ENCODE measurements at regions not wholly inside any gene's neighbourhood (a gene's known extent, or its start where the extent isn't known, plus 50 kb on each side); places are given as distances from the start of the nearest gene placed in this dataset.

DNA sequence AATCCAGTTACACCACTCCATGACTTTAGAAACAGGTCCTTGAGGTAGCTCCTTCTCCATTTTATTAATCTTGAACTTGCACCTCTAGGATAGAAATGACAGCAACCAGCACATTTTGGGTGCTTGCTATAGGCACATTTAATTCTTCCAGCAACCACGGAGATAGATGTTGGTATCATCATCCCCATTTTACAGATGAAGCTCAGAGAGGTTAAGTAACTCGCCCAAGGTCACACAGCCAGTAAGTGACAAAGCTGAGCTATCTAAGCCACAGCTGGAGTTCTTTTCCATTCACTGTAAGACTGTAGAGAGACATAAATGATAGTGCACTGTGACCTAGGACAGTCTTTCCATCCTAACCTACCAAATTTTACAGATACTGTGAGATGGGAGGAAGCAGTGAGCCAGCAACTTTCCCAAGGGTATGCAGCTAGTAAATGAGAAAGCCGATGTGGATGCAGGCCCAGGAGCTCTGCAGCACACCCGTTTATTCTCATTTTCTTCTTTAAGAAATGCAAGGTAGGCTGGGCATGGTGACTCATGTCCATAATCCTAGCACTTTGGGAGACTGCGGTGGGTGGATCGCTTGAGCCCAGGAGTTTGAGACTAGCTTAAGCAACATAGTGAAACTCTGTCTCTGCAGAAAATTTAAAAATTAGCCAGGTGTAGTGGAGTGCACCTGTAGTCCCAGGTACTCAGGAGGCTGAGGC lies 103.2 kb downstream of the TBX5 start:
- Histone ChIP-seq H3K27ac (no peak overlapping the region), H3K36me3 (replicated peaks in 1 of 2; ENCODE audit: insufficient read depth in 1 of 2, low read depth in 2 of 2) (no peaks in the 10 kb centered on the region), H3K4me3 (no peak overlapping the region), H3K4me1 (no peaks in the 10 kb centered on the region), H3K9me3 (no peaks in the 10 kb centered on the region), H3K27me3 (no peaks in the 10 kb centered on the region)
- intact Hi-C loops (cut with DNase I): no loop called here
- DNase-seq: no peak
- no peak for ATAC-seq
- TF ChIP-seq, protein P1, sequence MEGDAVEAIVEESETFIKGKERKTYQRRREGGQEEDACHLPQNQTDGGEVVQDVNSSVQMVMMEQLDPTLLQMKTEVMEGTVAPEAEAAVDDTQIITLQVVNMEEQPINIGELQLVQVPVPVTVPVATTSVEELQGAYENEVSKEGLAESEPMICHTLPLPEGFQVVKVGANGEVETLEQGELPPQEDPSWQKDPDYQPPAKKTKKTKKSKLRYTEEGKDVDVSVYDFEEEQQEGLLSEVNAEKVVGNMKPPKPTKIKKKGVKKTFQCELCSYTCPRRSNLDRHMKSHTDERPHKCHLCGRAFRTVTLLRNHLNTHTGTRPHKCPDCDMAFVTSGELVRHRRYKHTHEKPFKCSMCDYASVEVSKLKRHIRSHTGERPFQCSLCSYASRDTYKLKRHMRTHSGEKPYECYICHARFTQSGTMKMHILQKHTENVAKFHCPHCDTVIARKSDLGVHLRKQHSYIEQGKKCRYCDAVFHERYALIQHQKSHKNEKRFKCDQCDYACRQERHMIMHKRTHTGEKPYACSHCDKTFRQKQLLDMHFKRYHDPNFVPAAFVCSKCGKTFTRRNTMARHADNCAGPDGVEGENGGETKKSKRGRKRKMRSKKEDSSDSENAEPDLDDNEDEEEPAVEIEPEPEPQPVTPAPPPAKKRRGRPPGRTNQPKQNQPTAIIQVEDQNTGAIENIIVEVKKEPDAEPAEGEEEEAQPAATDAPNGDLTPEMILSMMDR (IDR thresholded peaks at IDR 0.05): no peak
- TF ChIP-seq POLR2A (IDR thresholded peaks at IDR 0.05): no peak
- 48 to 51% methylated on average over 5 to 6 of the region's 6 CpGs for WGBS, 2 donors

DNA sequence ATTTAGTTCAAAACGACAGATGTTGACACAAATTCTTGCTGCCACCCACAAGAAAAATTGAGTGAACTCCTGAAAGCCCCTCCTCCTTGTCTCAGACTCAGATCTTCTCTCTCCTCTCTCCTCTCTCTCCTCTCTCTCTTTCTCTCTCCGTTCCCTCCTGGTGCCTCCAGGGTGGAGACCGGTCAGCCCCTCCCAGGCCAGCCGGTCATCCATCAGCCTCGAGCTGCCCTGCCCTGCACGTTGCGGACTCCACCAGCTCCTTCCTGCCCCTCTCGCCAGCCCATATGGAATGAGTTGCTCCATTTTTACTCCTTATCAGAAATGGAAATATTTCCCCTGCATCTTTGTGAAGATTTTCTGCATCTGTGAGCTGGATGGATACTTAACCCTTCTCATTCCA lies 103.8 kb downstream of the TBX5 start:
- Histone ChIP-seq H3K36me3 (replicated peaks in 1 of 2; ENCODE audit: insufficient read depth in 1 of 2, low read depth in 2 of 2) (no peaks in the 10 kb centered on the region), H3K4me1 (no peaks in the 10 kb centered on the region), H3K9me3 (no peaks in the 10 kb centered on the region), H3K27ac (no peak overlapping the region), H3K27me3 (no peaks in the 10 kb centered on the region), H3K4me3 (no peak overlapping the region)
- TF ChIP-seq, protein P1 (IDR thresholded peaks at IDR 0.05): no peak
- no peak for TF ChIP-seq POLR2A (IDR thresholded peaks at IDR 0.05)
- ATAC-seq (no peak), DNase-seq (no peak)
- WGBS, 2 donors: 5 to 10% methylated on average over 8 of the region's 8 CpGs
- intact Hi-C loops (cut with DNase I): no loop called here

DNA sequence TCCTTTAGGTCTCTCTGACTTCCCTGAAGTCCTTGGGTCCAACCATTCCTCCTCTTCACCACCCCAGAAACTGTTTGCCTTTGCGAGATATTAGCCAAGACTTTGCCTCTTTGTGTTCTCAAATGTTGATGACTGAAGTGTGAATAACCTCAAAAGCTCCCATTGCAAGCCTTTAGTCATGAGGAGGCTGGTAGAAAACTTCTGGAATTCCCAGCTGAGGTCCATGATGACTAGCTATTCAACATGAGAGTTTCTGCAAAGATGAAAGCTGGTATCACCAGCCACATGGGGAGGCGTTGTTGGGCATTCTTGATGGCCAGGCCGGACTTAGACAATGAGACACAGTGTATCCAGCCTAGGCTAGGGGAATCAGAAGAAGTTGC lies 111.7 kb downstream of the TBX5 start:
- WGBS, 2 donors: 69 to 74% methylated on average over 3 of the region's 3 CpGs
- ATAC-seq: no peak
- Histone ChIP-seq H3K9me3 (peaks cover 0 to 5% (median 0%) of the 10 kb centered on the region in 3 donors), H3K4me3 (no peak overlapping the region), H3K27ac (no peak overlapping the region), H3K36me3 (replicated peaks in 1 of 2; ENCODE audit: insufficient read depth in 1 of 2, low read depth in 2 of 2) (no peaks in the 10 kb centered on the region), H3K27me3 (no peaks in the 10 kb centered on the region), H3K4me1 (no peaks in the 10 kb centered on the region)
- TF ChIP-seq, protein P1 (IDR thresholded peaks at IDR 0.05): no peak
- TF ChIP-seq POLR2A (IDR thresholded peaks at IDR 0.05): no peak
- intact Hi-C loops (cut with DNase I): no loop called here
- no peak for DNase-seq

DNA sequence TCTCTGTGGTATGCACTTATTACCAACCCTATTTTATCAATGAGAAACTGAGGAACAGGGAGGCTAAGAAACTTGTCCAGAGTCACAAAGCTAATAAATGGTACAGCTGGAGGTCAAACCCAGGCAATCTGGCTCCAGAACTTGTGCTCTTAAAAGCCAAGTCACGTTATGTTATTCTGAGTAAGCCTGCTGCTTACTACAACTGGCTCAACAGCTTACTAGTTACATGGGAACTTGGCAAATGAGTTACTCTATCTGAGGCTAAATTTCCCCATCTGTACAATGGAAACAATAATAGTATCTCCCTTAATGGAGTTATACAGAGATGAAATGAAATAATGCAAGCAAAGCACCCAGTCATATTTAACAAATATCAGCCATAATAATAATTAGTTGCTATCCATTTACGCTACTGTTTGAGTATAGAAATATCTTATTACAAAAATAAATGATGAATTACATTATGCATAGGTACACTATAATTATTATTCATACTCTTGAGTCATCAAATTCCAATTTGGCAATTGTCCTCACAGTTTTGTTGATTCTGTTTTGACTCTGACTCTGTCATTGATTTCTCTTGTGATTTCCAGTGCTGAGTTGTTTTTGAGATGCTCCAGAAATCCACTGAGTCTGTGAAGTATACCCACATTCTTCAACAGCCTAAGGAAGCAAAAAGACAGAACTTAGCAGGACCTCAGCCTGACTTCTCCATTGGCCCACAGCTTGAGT lies 112.2 kb downstream of the TBX5 start:
- H3K27ac ChIP-seq: no peak overlapping the region
- H3K4me1 ChIP-seq: no peaks in the 10 kb centered on the region
- intact Hi-C loops (cut with DNase I): no loop called here
- peaks cover 0 to 5% (median 0%) of the 10 kb centered on the region in 3 donors for H3K9me3 ChIP-seq
- H3K36me3 ChIP-seq (replicated peaks in 1 of 2; ENCODE audit: insufficient read depth in 1 of 2, low read depth in 2 of 2): no peaks in the 10 kb centered on the region
- no peak for ATAC-seq
- no peak for DNase-seq
- H3K27me3 ChIP-seq: no peaks in the 10 kb centered on the region
- no peak overlapping the region for H3K4me3 ChIP-seq
- 58 to 70% methylated on average over 2 of the region's 2 CpGs for WGBS, 2 donors
- no peak for TF ChIP-seq POLR2A (IDR thresholded peaks at IDR 0.05)
- TF ChIP-seq, protein P1 (IDR thresholded peaks at IDR 0.05): no peak

Measured in body of pancreas (tissue), 4 donors.